CD4-positive, alpha-beta memory T cell (primary cell): ENCODE measurements at regions not wholly inside any gene's neighbourhood (a gene's known extent, or its start where the extent isn't known, plus 50 kb on each side); places are given as distances from the start of the nearest gene placed in this dataset.

Experiments used
- CTCF ChIA-PET: fragments of 350-600 bp; sonication (Branson Sonifier 250); formaldehyde crosslinking; loops from one replicate; lab custom pipeline; 2021; ENCODE audit warnings: inconsistent platforms; ENCODE audit not compliant: partially characterized antibody; lab: Charles Lee
- POLR2A ChIA-PET: fragments of 350-600 bp; sonication (Branson Sonifier 250); formaldehyde crosslinking; loops from one replicate; lab custom pipeline; 2021; ENCODE audit not compliant: partially characterized antibody; lab: Charles Lee
- DNase-seq, 5 donors: peaks; one replicate each; pipeline versions ENCODE4 v3.0.0 to v3.0.0-alpha.2; 2020 to 2022; ENCODE audit warnings: mixed read lengths in 1 of 5
- H3K27ac ChIP-seq: one replicate; pipeline ENCODE4 v1.7.0; 2013; ENCODE audit warnings: low read depth, low read length
- H3K27me3 ChIP-seq: 2 replicates; pipeline ENCODE4 v1.7.0; 2013; ENCODE audit warnings: mild to moderate bottlenecking, low read length, moderate library complexity; ENCODE audit not compliant: insufficient read depth
- H3K36me3 ChIP-seq: 2 replicates; pipeline ENCODE4 v1.7.0; 2013; ENCODE audit warnings: mild to moderate bottlenecking, low read length, moderate library complexity; ENCODE audit not compliant: insufficient read depth
- H3K4me1 ChIP-seq: 2 replicates; pipeline ENCODE4 v1.7.0; 2013; ENCODE audit warnings: mild to moderate bottlenecking, low read length, moderate library complexity; ENCODE audit not compliant: insufficient read depth
- H3K4me3 ChIP-seq, 2 donors: one replicate each; pipeline ENCODE4 v1.7.0; 2013; ENCODE audit warnings: low read length in 2 of 2, mild to moderate bottlenecking in 1 of 2
- H3K9me3 ChIP-seq, 2 donors: one replicate each; pipeline ENCODE4 v1.7.0; 2013; ENCODE audit warnings: low read length in 2 of 2, control low read depth in 1 of 2; ENCODE audit not compliant: control insufficient read depth in 1 of 2
- H3K27ac Mint-ChIP-seq, 7 donors: one replicate each; pipeline ENCODE4 v1.8.0; 2020 to 2021; ENCODE audit warnings: mixed read lengths in 7 of 7, mild to moderate bottlenecking in 6 of 7, inconsistent platforms in 3 of 7, moderate library complexity in 3 of 7
- H3K27me3 Mint-ChIP-seq, 2 donors: one replicate each; pipeline ENCODE4 v1.8.0; 2020 to 2021; ENCODE audit warnings: mixed read lengths in 2 of 2
- H3K36me3 Mint-ChIP-seq, 2 donors: one replicate each; pipeline ENCODE4 v1.8.0; 2020 to 2021; ENCODE audit warnings: mixed read lengths in 2 of 2, inconsistent platforms in 1 of 2, mild to moderate bottlenecking in 1 of 2
- H3K4me1 Mint-ChIP-seq, 4 donors: one replicate each; pipeline ENCODE4 v1.8.0; 2020 to 2021; ENCODE audit warnings: mixed read lengths in 4 of 4, mild to moderate bottlenecking in 1 of 4
- H3K4me3 Mint-ChIP-seq, 8 donors: one replicate each; pipeline ENCODE4 v1.8.0; 2020 to 2021; ENCODE audit warnings: mixed read lengths in 8 of 8, mild to moderate bottlenecking in 7 of 8, moderate library complexity in 6 of 8, inconsistent platforms in 3 of 8
- H3K9me3 Mint-ChIP-seq, 8 donors: one replicate each; pipeline ENCODE4 v1.8.0; 2020 to 2021; ENCODE audit warnings: mixed read lengths in 8 of 8, mild to moderate bottlenecking in 5 of 8, inconsistent platforms in 3 of 8, moderate library complexity in 1 of 8
- intact Hi-C: fragments of 100-400 bp; cut with micrococcal nuclease; formaldehyde crosslinking; loops from one replicate; pipeline ENCODE4 v1.15.1; 2023

GRCh38 chr1:229086686-229087085 is 184.2 kb upstream of the RAB4A start:
- Mint-ChIP-seq H3K4me3 (no peak overlapping the region), H3K4me1 (peaks cover 0 to 4% (median 0%) of the 10 kb centered on the region in 4 donors), H3K9me3 (peaks cover under 1 to 31% (median 23%) of the 10 kb centered on the region in 8 donors), H3K36me3 (peaks cover 8 to 13% of the 10 kb centered on the region in 2 donors), H3K27ac (no peak overlapping the region), H3K27me3 (peaks cover 0 to 3% of the 10 kb centered on the region in 2 donors)
- Histone ChIP-seq H3K27ac (no peak overlapping the region), H3K4me3 (no peak overlapping the region), H3K9me3 (no peaks in the 10 kb centered on the region), H3K27me3 (no peaks in the 10 kb centered on the region), H3K4me1 (no peaks in the 10 kb centered on the region), H3K36me3 (no peaks in the 10 kb centered on the region)
- POLR2A ChIA-PET: no interaction called here
- DNase-seq: no peak
- CTCF ChIA-PET: no interaction called here
- intact Hi-C loops: no loop called here

DNA sequence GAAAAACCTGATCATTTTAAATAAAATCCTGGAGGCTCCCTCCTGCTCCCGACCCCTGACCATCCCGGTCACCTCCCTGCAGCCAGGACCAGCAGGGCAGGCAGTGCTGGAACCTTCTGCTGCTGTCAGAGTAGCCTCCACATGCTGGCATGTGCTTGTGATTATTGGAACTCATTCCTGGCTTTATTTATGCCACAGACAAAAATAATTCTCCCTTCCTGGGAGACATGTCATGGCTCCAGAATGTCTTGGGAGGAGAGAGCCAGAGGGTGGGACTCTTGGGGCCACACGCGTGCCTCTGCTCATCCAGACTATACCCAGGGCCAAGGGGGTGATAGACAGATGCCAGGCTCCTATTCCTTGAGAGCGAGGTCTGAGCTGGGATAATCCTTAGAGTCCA is 183.6 kb upstream of the RAB4A start:
- no peak overlapping the region for H3K27ac Mint-ChIP-seq
- Histone ChIP-seq H3K9me3 (no peaks in the 10 kb centered on the region), H3K27ac (no peak overlapping the region), H3K4me3 (no peak overlapping the region), H3K27me3 (no peaks in the 10 kb centered on the region), H3K4me1 (no peaks in the 10 kb centered on the region), H3K36me3 (no peaks in the 10 kb centered on the region)
- intact Hi-C loops: no loop called here
- POLR2A ChIA-PET: no interaction called here
- no peak overlapping the region for H3K4me3 Mint-ChIP-seq
- CTCF ChIA-PET: no interaction called here
- H3K9me3 Mint-ChIP-seq: peaks cover 0 to 26% (median 17%) of the 10 kb centered on the region in 8 donors
- peaks cover 0 to 4% (median under 1%) of the 10 kb centered on the region in 4 donors for H3K4me1 Mint-ChIP-seq
- no peak for DNase-seq
- peaks cover 7 to 10% of the 10 kb centered on the region in 2 donors for H3K36me3 Mint-ChIP-seq
- H3K27me3 Mint-ChIP-seq: peaks cover 0 to 3% of the 10 kb centered on the region in 2 donors

DNA sequence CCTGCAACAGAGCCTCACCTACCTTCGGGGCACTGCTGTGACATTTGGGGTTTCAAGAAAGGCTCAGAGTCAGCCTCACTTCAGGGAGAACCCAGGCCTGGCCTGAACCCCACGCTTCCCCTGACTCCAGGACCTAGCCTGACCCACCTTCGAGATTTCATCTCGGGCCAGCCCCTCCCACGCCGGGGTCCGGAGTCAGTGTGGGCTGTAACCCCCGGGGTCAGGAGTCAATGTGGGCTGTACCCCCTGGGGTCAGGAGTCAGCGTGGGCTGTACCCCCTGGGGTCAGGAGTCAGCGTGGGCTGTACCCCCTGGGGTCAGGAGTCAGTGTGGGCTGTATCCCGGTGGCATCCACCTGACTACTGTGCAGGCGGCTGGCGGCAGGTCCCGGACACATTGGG is 183.0 kb upstream of the RAB4A start:
- H3K9me3 Mint-ChIP-seq: peaks cover 0 to 20% (median 13%) of the 10 kb centered on the region in 8 donors
- peaks cover 2 to 9% (median 5%) of the 10 kb centered on the region in 4 donors for H3K4me1 Mint-ChIP-seq
- H3K27me3 ChIP-seq: no peaks in the 10 kb centered on the region
- no peak for DNase-seq
- no peak overlapping the region for H3K4me3 Mint-ChIP-seq
- H3K9me3 ChIP-seq: no peaks in the 10 kb centered on the region
- peaks cover 0 to 3% of the 10 kb centered on the region in 2 donors for H3K27me3 Mint-ChIP-seq
- CTCF ChIA-PET: no interaction called here
- H3K4me3 ChIP-seq: no peak overlapping the region
- H3K27ac Mint-ChIP-seq: no peak overlapping the region
- H3K27ac ChIP-seq: no peak overlapping the region
- peaks cover 4 to 5% of the 10 kb centered on the region in 2 donors for H3K36me3 Mint-ChIP-seq
- H3K36me3 ChIP-seq: no peaks in the 10 kb centered on the region
- POLR2A ChIA-PET: no interaction called here
- no peaks in the 10 kb centered on the region for H3K4me1 ChIP-seq
- intact Hi-C loops: no loop called here

- peak overlapping the region in 1 of 7 donors; percentile 75 for H3K27ac Mint-ChIP-seq
- POLR2A ChIA-PET: no interaction called here
Observed at GRCh38 chr1:229088711-229089110, 182.2 kb upstream of the RAB4A start.

DNA sequence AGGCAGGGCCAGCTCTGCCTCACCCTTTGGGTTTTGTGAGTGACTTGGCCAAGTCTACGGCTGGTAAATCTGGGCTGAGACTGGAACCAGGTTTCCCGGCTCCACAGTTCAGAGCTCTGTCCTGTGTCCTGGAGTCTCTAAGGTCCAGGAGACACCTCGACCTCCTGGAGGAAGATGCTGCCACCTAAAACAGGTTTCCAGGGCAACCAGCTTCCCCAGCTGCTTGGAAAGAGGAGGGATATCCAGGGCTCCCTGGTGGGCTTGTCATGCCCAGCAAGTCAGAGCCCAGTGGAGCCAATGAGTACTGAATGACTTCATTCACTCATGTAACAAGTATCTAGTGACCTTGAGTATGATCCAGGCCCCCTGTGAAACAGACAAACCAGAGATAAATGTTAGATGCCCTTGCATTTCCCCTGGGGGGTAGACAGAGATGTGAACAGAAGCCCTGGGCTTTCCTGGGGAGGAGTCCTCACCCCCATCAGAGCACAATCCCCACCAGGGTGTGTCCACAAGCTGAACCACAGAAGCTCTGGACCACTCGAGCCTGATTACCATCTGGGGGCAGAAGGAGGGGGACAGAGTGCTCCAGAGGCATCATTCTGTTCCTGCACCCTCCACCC is 181.2 kb upstream of the RAB4A start:
- Mint-ChIP-seq H3K27ac (peak overlapping the region in 1 of 7 donors; percentile 47), H3K27me3 (peaks cover 0 to 3% of the 10 kb centered on the region in 2 donors), H3K4me3 (no peak overlapping the region), H3K9me3 (peaks cover 0 to 2% (median 0%) of the 10 kb centered on the region in 8 donors), H3K36me3 (peaks cover 0 to under 1% of the 10 kb centered on the region in 2 donors), H3K4me1 (peaks cover 4 to 14% (median 8%) of the 10 kb centered on the region in 4 donors)
- intact Hi-C loops: no loop called here
- H3K9me3 ChIP-seq: no peaks in the 10 kb centered on the region
- POLR2A ChIA-PET: no interaction called here
- H3K4me1 ChIP-seq: no peaks in the 10 kb centered on the region
- H3K36me3 ChIP-seq: no peaks in the 10 kb centered on the region
- no peak overlapping the region for H3K27ac ChIP-seq
- no peak for DNase-seq
- no peak overlapping the region for H3K4me3 ChIP-seq
- H3K27me3 ChIP-seq: no peaks in the 10 kb centered on the region
- CTCF ChIA-PET: no interaction called here

More at GRCh38 chr1:229088711-229089110, 182.2 kb upstream of the RAB4A start:
- H3K36me3 Mint-ChIP-seq: peaks cover 0 to 4% of the 10 kb centered on the region in 2 donors
- DNase-seq: no peak
- intact Hi-C loops: no loop called here
- CTCF ChIA-PET: no interaction called here
- no peaks in the 10 kb centered on the region for H3K36me3 ChIP-seq
- peaks cover 4 to 14% (median 8%) of the 10 kb centered on the region in 4 donors for H3K4me1 Mint-ChIP-seq
- peaks cover 0 to 12% (median 5%) of the 10 kb centered on the region in 8 donors for H3K9me3 Mint-ChIP-seq
- H3K27me3 ChIP-seq: no peaks in the 10 kb centered on the region
- H3K4me3 ChIP-seq: no peak overlapping the region
- peaks cover 0 to 3% of the 10 kb centered on the region in 2 donors for H3K27me3 Mint-ChIP-seq
- H3K27ac ChIP-seq: no peak overlapping the region
- no peaks in the 10 kb centered on the region for H3K9me3 ChIP-seq
- H3K4me3 Mint-ChIP-seq: no peak overlapping the region
- H3K4me1 ChIP-seq: no peaks in the 10 kb centered on the region

DNA sequence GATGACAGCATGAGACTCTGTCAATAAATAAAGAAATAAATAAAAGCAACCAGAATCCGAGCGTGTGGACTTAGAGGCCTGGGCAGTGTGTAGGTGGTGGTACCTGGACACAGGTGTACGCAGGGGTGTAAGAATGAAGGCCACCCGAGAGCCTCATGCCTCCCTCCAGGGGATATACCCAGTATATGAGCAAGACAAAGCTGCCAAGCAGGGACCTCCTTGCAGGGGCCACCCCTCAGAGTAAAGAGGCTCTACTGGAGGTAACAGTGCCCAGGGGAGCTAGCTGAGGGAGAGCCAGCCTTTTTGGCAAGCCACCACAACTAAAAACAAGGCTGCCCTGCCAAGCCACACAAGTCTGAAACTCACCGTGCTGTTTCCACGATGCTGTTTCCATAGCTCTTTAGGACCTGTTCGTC is 179.2 kb upstream of the RAB4A start:
- ChIA-PET CTCF (no interaction called here), POLR2A (no interaction called here)
- Mint-ChIP-seq H3K27ac (no peak overlapping the region), H3K9me3 (peaks cover 0 to 5% (median 0%) of the 10 kb centered on the region in 8 donors), H3K4me3 (no peak overlapping the region), H3K36me3 (no peaks in the 10 kb centered on the region), H3K4me1 (peaks cover 4 to 10% (median 8%) of the 10 kb centered on the region in 4 donors), H3K27me3 (peaks cover 0 to 1% of the 10 kb centered on the region in 2 donors)
- Histone ChIP-seq H3K27me3 (no peaks in the 10 kb centered on the region), H3K4me1 (no peaks in the 10 kb centered on the region), H3K36me3 (no peaks in the 10 kb centered on the region), H3K27ac (no peak overlapping the region), H3K9me3 (no peaks in the 10 kb centered on the region), H3K4me3 (no peak overlapping the region)
- no peak for DNase-seq
- intact Hi-C loops: no loop called here

DNA sequence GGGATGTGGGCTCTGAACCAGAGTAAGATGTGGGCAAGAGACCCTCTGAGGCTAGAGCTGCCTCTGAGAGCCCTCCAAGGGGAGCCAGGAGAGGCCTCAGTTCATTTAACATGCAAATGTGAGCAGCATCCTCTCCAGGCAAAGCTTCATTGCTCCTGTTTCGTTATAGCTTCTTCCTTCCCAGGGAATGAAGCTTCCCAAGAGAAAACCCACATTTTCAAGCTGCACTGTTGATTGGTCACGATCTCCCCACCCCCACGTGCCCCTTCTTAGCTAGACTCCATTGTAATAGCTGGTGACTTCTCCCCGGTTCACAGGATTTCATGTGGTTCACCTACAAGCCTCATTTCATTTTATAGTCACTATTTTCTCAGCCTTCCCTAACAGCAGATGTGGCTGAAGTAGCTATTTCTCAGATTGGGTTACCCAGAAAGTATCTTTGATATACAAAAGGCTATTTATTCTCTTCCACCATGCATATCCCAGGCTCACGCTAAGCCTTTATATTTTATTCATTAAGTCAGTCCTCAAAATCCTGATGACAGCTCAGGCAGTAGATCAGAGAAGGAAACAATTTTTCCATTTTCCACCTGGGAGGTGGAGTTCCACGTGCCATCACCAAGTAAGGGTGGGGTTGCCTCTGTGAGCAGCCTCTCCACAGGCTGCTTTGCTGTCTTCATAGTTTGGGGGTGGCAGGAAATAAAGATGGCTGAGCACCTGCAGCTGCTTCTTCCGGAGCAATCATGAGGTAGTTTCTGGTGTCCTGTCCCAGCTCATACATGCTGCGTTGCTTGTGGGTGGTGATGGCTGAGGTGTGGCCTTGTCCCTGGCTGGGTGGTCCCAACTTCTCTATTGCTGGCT is 178.3 kb upstream of the RAB4A start:
- Mint-ChIP-seq H3K27ac (peak overlapping the region in 3 of 7 donors; percentile 9 to 63 (median 37)), H3K4me1 (peaks cover 4 to 9% (median 8%) of the 10 kb centered on the region in 4 donors), H3K4me3 (no peak overlapping the region), H3K36me3 (peaks cover 0 to under 1% of the 10 kb centered on the region in 2 donors), H3K9me3 (peaks cover 0 to 5% (median 0%) of the 10 kb centered on the region in 8 donors), H3K27me3 (peaks cover 0 to 1% of the 10 kb centered on the region in 2 donors)
- intact Hi-C loops: no loop called here
- no peak for DNase-seq
- ChIA-PET POLR2A (no interaction called here), CTCF (no interaction called here)
- Histone ChIP-seq H3K27ac (no peak overlapping the region), H3K4me1 (no peaks in the 10 kb centered on the region), H3K36me3 (no peaks in the 10 kb centered on the region), H3K9me3 (no peaks in the 10 kb centered on the region), H3K4me3 (no peak overlapping the region), H3K27me3 (no peaks in the 10 kb centered on the region)
